Activated CD8-positive, alpha-beta T cell treated with anti-CD3 and anti-CD28 coated beads, Interleukin-2, amount 10 ng/mL, durations not matched to agents 7 days and 5 days (primary cell): ENCODE measurements at regions not wholly inside any gene's neighbourhood (a gene's known extent, or its start where the extent isn't known, plus 50 kb on each side); places are given as distances from the start of the nearest gene placed in this dataset.
"Not testable (repeated sequence)": the region's sequence is repeated elsewhere in the genome, so short reads cannot be mapped to it uniquely, and the experiment has no call there.

Source experiments
- ATAC-seq: fragments of 150-1000 bp; cut with Tn5 transposase; one replicate; pipeline ENCODE4 v1.10.0; 2021; ENCODE audit warnings: moderate library complexity
- CTCF ChIA-PET: fragments of 350-600 bp; sonication (Branson Sonifier 250); formaldehyde crosslinking; loops from one replicate; lab custom pipeline; 2021; ENCODE audit warnings: antibody characterized with exemption; lab: Charles Lee
- POLR2A ChIA-PET: fragments of 350-600 bp; sonication (Branson Sonifier 250); formaldehyde crosslinking; loops from one replicate; lab custom pipeline; 2021; ENCODE audit warnings: antibody characterized with exemption; lab: Charles Lee
- DNase-seq: peaks from one replicate; pipeline ENCODE4 v3.0.0-alpha.2; 2020
- H3K27ac Mint-ChIP-seq: one replicate; pipeline ENCODE4 v1.8.0; 2021; ENCODE audit warnings: mild to moderate bottlenecking, mixed read lengths
- H3K27me3 Mint-ChIP-seq: one replicate; pipeline ENCODE4 v1.8.0; 2021; ENCODE audit warnings: low read depth, mixed read lengths
- H3K36me3 Mint-ChIP-seq: one replicate; pipeline ENCODE4 v1.8.0; 2021; ENCODE audit warnings: low read depth, mixed read lengths
- H3K4me1 Mint-ChIP-seq: one replicate; pipeline ENCODE4 v1.8.0; 2021; ENCODE audit warnings: low read depth, mixed read lengths
- H3K4me3 Mint-ChIP-seq: one replicate; pipeline ENCODE4 v1.8.0; 2021; ENCODE audit warnings: mild to moderate bottlenecking, mixed read lengths
- H3K9me3 Mint-ChIP-seq: one replicate; pipeline ENCODE4 v1.8.0; 2022; ENCODE audit warnings: mixed read lengths; ENCODE audit not compliant: insufficient read depth

- CTCF ChIA-PET = no interaction called here
- POLR2A ChIA-PET = interaction anchor here (0.6 kb wide), 1 partner anchor 282 kb away, joined by 3 read pairs; no protein-coding TSS in a partner anchor
- Mint-ChIP-seq H3K27ac (no peak overlapping the region), H3K4me1 (no peaks in the 10 kb centered on the region), H3K4me3 (no peak overlapping the region), H3K36me3 (no peaks in the 10 kb centered on the region), H3K9me3 (no peaks in the 10 kb centered on the region), H3K27me3 (peaks cover 5% of the 10 kb centered on the region)
- DNase-seq = no peak
- ATAC-seq = no peak
These were observed 62.4 kb upstream of the NANOS1 start for GRCh38 chr10:118967160-118967559.

- DNase-seq = no peak
- Mint-ChIP-seq H3K4me1 (no peaks in the 10 kb centered on the region), H3K27ac (no peak overlapping the region), H3K9me3 (no peaks in the 10 kb centered on the region), H3K36me3 (no peaks in the 10 kb centered on the region), H3K4me3 (no peak overlapping the region), H3K27me3 (peaks cover 8% of the 10 kb centered on the region)
- no peak for ATAC-seq
- POLR2A ChIA-PET = no interaction called here
- CTCF ChIA-PET = no interaction called here
These were observed 61.5 kb upstream of the NANOS1 start for GRCh38 chr10:118968060-118968459.

- no peaks in the 10 kb centered on the region for H3K36me3 Mint-ChIP-seq
- DNase-seq (no peak), ATAC-seq (no peak)
- CTCF ChIA-PET = no interaction called here
- no peaks in the 10 kb centered on the region for H3K9me3 Mint-ChIP-seq
- POLR2A ChIA-PET = no interaction called here
- no peak overlapping the region for H3K4me3 Mint-ChIP-seq
- H3K27me3 Mint-ChIP-seq = peaks cover 12% of the 10 kb centered on the region
- no peaks in the 10 kb centered on the region for H3K4me1 Mint-ChIP-seq
- no peak overlapping the region for H3K27ac Mint-ChIP-seq
These were observed 61.0 kb upstream of the NANOS1 start for GRCh38 chr10:118968482-118968881.

- Mint-ChIP-seq H3K9me3 (no peaks in the 10 kb centered on the region), H3K4me3 (no peak overlapping the region), H3K27me3 (peaks cover 15% of the 10 kb centered on the region), H3K36me3 (no peaks in the 10 kb centered on the region), H3K27ac (no peak overlapping the region), H3K4me1 (no peaks in the 10 kb centered on the region)
- no peak for DNase-seq
- ChIA-PET POLR2A (no interaction called here), CTCF (no interaction called here)
- no peak for ATAC-seq
These were observed 60.5 kb upstream of the NANOS1 start for GRCh38 chr10:118969014-118969413.

- DNase-seq (no peak), ATAC-seq (no peak)
- H3K4me3 Mint-ChIP-seq = no peak overlapping the region
- H3K4me1 Mint-ChIP-seq = no peaks in the 10 kb centered on the region
- ChIA-PET POLR2A (no interaction called here), CTCF (no interaction called here)
- H3K9me3 Mint-ChIP-seq = no peaks in the 10 kb centered on the region
- no peak overlapping the region for H3K27ac Mint-ChIP-seq
- H3K27me3 Mint-ChIP-seq = peaks cover 17% of the 10 kb centered on the region
- no peaks in the 10 kb centered on the region for H3K36me3 Mint-ChIP-seq
These were observed 58.7 kb upstream of the NANOS1 start for GRCh38 chr10:118970770-118971169.

GRCh38 chr10:118971187-118971586 lies 58.3 kb upstream of the NANOS1 start:
- ChIA-PET CTCF (no interaction called here), POLR2A (no interaction called here)
- Mint-ChIP-seq H3K9me3 (no peaks in the 10 kb centered on the region), H3K36me3 (no peaks in the 10 kb centered on the region), H3K27ac (no peak overlapping the region), H3K4me3 (no peak overlapping the region), H3K27me3 (peaks cover 17% of the 10 kb centered on the region), H3K4me1 (no peaks in the 10 kb centered on the region)
- DNase-seq (no peak), ATAC-seq (no peak)

GRCh38 chr10:118971876-118972275 lies 57.6 kb upstream of the NANOS1 start:
- DNase-seq = no peak
- H3K4me1 Mint-ChIP-seq = no peaks in the 10 kb centered on the region
- no peak overlapping the region for H3K4me3 Mint-ChIP-seq
- ChIA-PET CTCF (interaction anchor here (2.4 kb wide), 1 partner anchor 15 kb away, joined by 5 read pairs; no protein-coding TSS in a partner anchor), POLR2A (no interaction called here)
- no peaks in the 10 kb centered on the region for H3K36me3 Mint-ChIP-seq
- no peak for ATAC-seq
- H3K9me3 Mint-ChIP-seq = no peaks in the 10 kb centered on the region
- no peak overlapping the region for H3K27ac Mint-ChIP-seq
- H3K27me3 Mint-ChIP-seq = peaks cover 17% of the 10 kb centered on the region

GRCh38 chr10:118973744-118974143 lies 55.8 kb upstream of the NANOS1 start:
- ChIA-PET POLR2A (no interaction called here), CTCF (interaction anchor here (2.4 kb wide), 1 partner anchor 13 kb away, joined by 5 read pairs; no protein-coding TSS in a partner anchor)
- Mint-ChIP-seq H3K27me3 (peaks cover 17% of the 10 kb centered on the region), H3K9me3 (no peaks in the 10 kb centered on the region), H3K4me1 (no peaks in the 10 kb centered on the region), H3K36me3 (no peaks in the 10 kb centered on the region), H3K4me3 (no peak overlapping the region), H3K27ac (no peak overlapping the region)
- DNase-seq (no peak), ATAC-seq (no peak)

GRCh38 chr10:118974951-118975350 lies 54.6 kb upstream of the NANOS1 start:
- ChIA-PET POLR2A (no interaction called here), CTCF (no interaction called here)

GRCh38 chr10:118976219-118976618 lies 53.3 kb upstream of the NANOS1 start:
- CTCF ChIA-PET, ATAC-seq, H3K9me3 Mint-ChIP-seq, H3K27ac Mint-ChIP-seq, H3K4me3 Mint-ChIP-seq, H3K36me3 Mint-ChIP-seq, H3K4me1 Mint-ChIP-seq, DNase-seq, POLR2A ChIA-PET: not testable (repeated sequence)
- peaks cover 17% of the 10 kb centered on the region for H3K27me3 Mint-ChIP-seq

More at GRCh38 chr10:118974951-118975350, 54.6 kb upstream of the NANOS1 start:
- ATAC-seq (no peak), DNase-seq (no peak)
- Mint-ChIP-seq H3K4me1 (no peaks in the 10 kb centered on the region), H3K36me3 (no peaks in the 10 kb centered on the region), H3K27me3 (peaks cover 17% of the 10 kb centered on the region), H3K4me3 (no peak overlapping the region), H3K9me3 (no peaks in the 10 kb centered on the region), H3K27ac (no peak overlapping the region)

- Mint-ChIP-seq H3K36me3 (no peaks in the 10 kb centered on the region), H3K27me3 (peaks cover 12% of the 10 kb centered on the region), H3K9me3 (no peaks in the 10 kb centered on the region), H3K4me3 (no peak overlapping the region), H3K27ac (no peak overlapping the region), H3K4me1 (no peaks in the 10 kb centered on the region)
- ChIA-PET CTCF (no interaction called here), POLR2A (no interaction called here)
- no peak for ATAC-seq
- DNase-seq = no peak
These were observed 52.4 kb upstream of the NANOS1 start for GRCh38 chr10:118977022-118977599.

- Mint-ChIP-seq H3K9me3 (no peaks in the 10 kb centered on the region), H3K27ac (no peak overlapping the region), H3K4me3 (no peak overlapping the region), H3K4me1 (peaks cover 2% of the 10 kb centered on the region), H3K36me3 (no peaks in the 10 kb centered on the region), H3K27me3 (peaks cover 11% of the 10 kb centered on the region)
- ATAC-seq (no peak), DNase-seq (no peak)
- ChIA-PET CTCF (no interaction called here), POLR2A (no interaction called here)
These were observed 51.7 kb upstream of the NANOS1 start for GRCh38 chr10:118977835-118978234.
